SK-N-SH (cell line): ENCODE measurements at regions not wholly inside any gene's neighbourhood (a gene's known extent, or its start where the extent isn't known, plus 50 kb on each side); places are given as distances from the start of the nearest gene placed in this dataset.

Experiments used
- CTCF ChIA-PET: fragments of 300-600, 350-600 bp; formaldehyde crosslinking; extraction: SDS; loops from one replicate; lab custom pipeline; 2021; lab: Yijun Ruan, JAX
- POLR2A ChIA-PET: fragments of 350-600 bp; sonication (Branson Sonifier 250); formaldehyde crosslinking; extraction: SDS; loops from one replicate; lab custom pipeline; 2020; ENCODE audit warnings: antibody characterized with exemption, inconsistent platforms; lab: Yijun Ruan, JAX
- DNase-seq: peaks from one replicate; pipeline ENCODE4 v3.0.0; 2012
- H2AFZ ChIP-seq: fragments of 200-600 bp; sonication (generic); 2 replicates; pipeline ENCODE4 v1.8.1; 2016; ENCODE audit warnings: antibody characterized with exemption, mild to moderate bottlenecking, low read depth
- H3F3A ChIP-seq: fragments of 200-600 bp; sonication (generic); replicated peaks from 2 replicates; pipeline ENCODE3; 2016; ENCODE audit warnings: antibody characterized with exemption, mild to moderate bottlenecking; ENCODE audit not compliant: insufficient read depth
- H3K27ac ChIP-seq, 2 experiments: fragments of 200-500 bp in 1 of 2; fragments of 200-600 bp in 1 of 2; sonication (Bioruptor generic) in 1 of 2; sonication (generic), shearing (Covaris generic) in 1 of 2; 2 replicates each; pipeline versions ENCODE4 v1.5.1 to v1.6.1; 2014 to 2016; ENCODE audit warnings: low read depth in 2 of 2, inconsistent platforms in 1 of 2, low read length in 1 of 2, mild to moderate bottlenecking in 1 of 2, mixed read lengths in 1 of 2
- H3K27me3 ChIP-seq: fragments of 200-600 bp; sonication (generic), shearing (Covaris generic); 2 replicates; pipeline ENCODE4 v1.6.1; 2016; ENCODE audit warnings: mixed run types; ENCODE audit not compliant: insufficient read depth
- H3K36me3 ChIP-seq, 2 experiments: fragments of 200-500 bp in 1 of 2; fragments of 200-600 bp in 1 of 2; sonication (Bioruptor generic) in 1 of 2; sonication (generic) in 1 of 2; replicated peaks in 1 of 2; 2 replicates each; pipeline versions ENCODE3 to v1.5.1; 2014 to 2016; ENCODE audit warnings: low read length in 1 of 2, mild to moderate bottlenecking in 1 of 2; ENCODE audit not compliant: insufficient read depth in 2 of 2, control insufficient read depth in 1 of 2
- H3K4me1 ChIP-seq, 2 experiments: fragments of 200-500 bp in 1 of 2; fragments of 200-600 bp in 1 of 2; sonication (Bioruptor generic) in 1 of 2; sonication (generic), shearing (Covaris generic) in 1 of 2; 2 replicates each; pipeline versions ENCODE4 v1.5.1 to v1.6.1; 2014 to 2016; ENCODE audit warnings: low read depth in 1 of 2, low read length in 1 of 2, mixed run types in 1 of 2; ENCODE audit not compliant: insufficient read depth in 2 of 2, control insufficient read depth in 1 of 2
- H3K4me2 ChIP-seq: fragments of 200-600 bp; sonication (generic), shearing (Covaris generic); 2 replicates; pipeline ENCODE4 v1.6.1; 2017; ENCODE audit warnings: mixed run types
- H3K4me3 ChIP-seq, 2 experiments: fragments of 200-500 bp in 1 of 2; fragments of 200-600 bp in 1 of 2; sonication (Bioruptor generic) in 1 of 2; sonication (generic), shearing (Covaris generic) in 1 of 2; 2 replicates each; pipeline versions ENCODE4 v1.5.1 to v1.8.1; 2014 to 2016; ENCODE audit warnings: low read depth in 2 of 2, inconsistent platforms in 1 of 2, low read length in 1 of 2, mild to moderate bottlenecking in 1 of 2, mixed read lengths in 1 of 2, moderate library complexity in 1 of 2
- H3K79me2 ChIP-seq: fragments of 200-600 bp; sonication (generic); 2 replicates; pipeline ENCODE4 v1.8.1; 2017; ENCODE audit warnings: mild to moderate bottlenecking; ENCODE audit not compliant: insufficient read depth
- H3K9ac ChIP-seq: fragments of 200-600 bp; sonication (generic); 2 replicates; pipeline ENCODE4 v1.6.1; 2017; ENCODE audit warnings: mixed run types
- H3K9me2 ChIP-seq: fragments of 200-600 bp; sonication (generic); 2 replicates; pipeline ENCODE4 v1.6.1; 2017; ENCODE audit warnings: mixed run types
- H3K9me3 ChIP-seq: fragments of 200-600 bp; sonication (generic); 2 replicates; pipeline ENCODE4 v1.6.1; 2017; ENCODE audit warnings: mixed run types, mild to moderate bottlenecking, moderate library complexity
- H4K20me1 ChIP-seq: fragments of 200-600 bp; sonication (generic); 2 replicates; pipeline ENCODE4 v1.6.1; 2017; ENCODE audit warnings: mild to moderate bottlenecking, mixed run types; ENCODE audit not compliant: insufficient read depth
- CHD2 ChIP-seq: fragments of 150-350 bp; IDR thresholded peaks from 2 replicates; pipeline ENCODE4 v1.6.1; 2018; ENCODE audit warnings: low read length; ENCODE audit not compliant: partially characterized antibody
- EP300 ChIP-seq, 2 experiments: IDR thresholded peaks; 2 replicates each; pipeline versions ENCODE4 v1.4.0 to v1.6.1; 2012; ENCODE audit warnings: borderline replicate concordance in 1 of 2, low read depth in 1 of 2, low read length in 1 of 2
- EZH2phosphoT487 ChIP-seq: fragments of 200-600 bp; sonication (generic); IDR thresholded peaks from 2 replicates; pipeline ENCODE4 v1.6.1; 2017; ENCODE audit warnings: low read depth, mixed run types, mild to moderate bottlenecking, antibody characterized with exemption, moderate library complexity, borderline replicate concordance
- FOSL2 ChIP-seq: IDR thresholded peaks from 2 replicates; pipeline ENCODE4 v1.4.0; 2012; ENCODE audit warnings: low read depth, mild to moderate bottlenecking, moderate library complexity, borderline replicate concordance
- FOXJ3 ChIP-seq: sonication (generic); formaldehyde crosslinking; IDR thresholded peaks from 2 replicates; pipeline ENCODE4 v1.5.1; 2020; ENCODE audit warnings: mild to moderate bottlenecking, missing genetic modification reagents
- GATA2 ChIP-seq: sonication (generic); formaldehyde crosslinking; IDR thresholded peaks from 2 replicates; pipeline ENCODE4 v1.5.0; 2020; ENCODE audit warnings: mild to moderate bottlenecking, missing genetic modification reagents
- MXI1 ChIP-seq: IDR thresholded peaks from 2 replicates; pipeline ENCODE4 v1.6.1; 2012; ENCODE audit warnings: mild to moderate bottlenecking, low read depth, low read length, improper control_type of control experiment
- NRF1 ChIP-seq: IDR thresholded peaks from 2 replicates; pipeline ENCODE4 v1.6.1; 2012; ENCODE audit warnings: low read depth, mild to moderate bottlenecking, low read length
- RAD21 ChIP-seq: IDR thresholded peaks from 2 replicates; pipeline ENCODE4 v1.6.1; 2012; ENCODE audit warnings: mild to moderate bottlenecking, low read length
- RCOR1 ChIP-seq: fragments of 150-350 bp; IDR thresholded peaks from 2 replicates; pipeline ENCODE4 v1.6.1; 2017; ENCODE audit warnings: antibody characterized with exemption, low read length
- TAF1 ChIP-seq: IDR thresholded peaks from 2 replicates; pipeline ENCODE4 v1.6.1; 2012; ENCODE audit warnings: low read depth, mild to moderate bottlenecking, low read length, moderate library complexity, borderline replicate concordance
- WGBS: methylation state at CpG from one replicate; pipeline ENCODE4 v1.1.6; 2017; ENCODE audit warnings: low lambda C conversion rate; 5-methylcytosine and 5-hydroxymethylcytosine counted together
- TF ChIP-seq, protein P1 (sequence below): IDR thresholded peaks from 2 replicates; pipeline ENCODE4; 2012
- TF ChIP-seq, protein P2 (sequence below): IDR thresholded peaks from 2 replicates; pipeline ENCODE4 v1.6.1; 2012; ENCODE audit warnings: mild to moderate bottlenecking, low read depth, low read length, moderate library complexity
- TF ChIP-seq, protein P3 (sequence below): fragments of 150-350 bp; IDR thresholded peaks from 2 replicates; pipeline ENCODE4 v1.6.1; 2016; ENCODE audit warnings: mild to moderate bottlenecking, low read depth, low read length
- TF ChIP-seq, protein P4 (sequence below): IDR thresholded peaks from 2 replicates; pipeline ENCODE4 v1.4.0; 2012; ENCODE audit warnings: low read depth

DNA sequence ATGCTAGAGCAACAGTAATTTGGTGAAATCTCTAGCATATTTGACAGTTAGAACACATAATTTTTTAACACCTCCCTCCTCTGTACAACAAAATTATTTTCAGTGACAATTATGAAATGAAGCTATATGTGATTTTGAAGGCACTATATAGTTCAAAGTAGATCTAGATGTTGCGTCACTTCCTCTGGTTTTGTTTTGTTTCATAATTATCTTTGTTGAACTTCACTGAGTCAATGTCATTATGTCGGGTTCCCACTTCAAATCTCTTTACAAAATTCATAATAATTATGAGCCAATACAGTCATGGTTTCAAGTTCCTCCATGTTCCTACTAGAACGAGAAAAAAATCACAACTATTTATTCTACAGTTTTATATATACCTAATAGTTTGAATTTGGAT, 254.8 kb upstream of the PLXNA2 start:
- no peak for TF ChIP-seq FOXJ3 (CRISPR knock-in tag)
- TF ChIP-seq, protein P1, sequence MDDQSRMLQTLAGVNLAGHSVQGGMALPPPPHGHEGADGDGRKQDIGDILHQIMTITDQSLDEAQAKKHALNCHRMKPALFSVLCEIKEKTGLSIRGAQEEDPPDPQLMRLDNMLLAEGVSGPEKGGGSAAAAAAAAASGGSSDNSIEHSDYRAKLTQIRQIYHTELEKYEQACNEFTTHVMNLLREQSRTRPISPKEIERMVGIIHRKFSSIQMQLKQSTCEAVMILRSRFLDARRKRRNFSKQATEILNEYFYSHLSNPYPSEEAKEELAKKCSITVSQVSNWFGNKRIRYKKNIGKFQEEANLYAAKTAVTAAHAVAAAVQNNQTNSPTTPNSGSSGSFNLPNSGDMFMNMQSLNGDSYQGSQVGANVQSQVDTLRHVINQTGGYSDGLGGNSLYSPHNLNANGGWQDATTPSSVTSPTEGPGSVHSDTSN, result no peak
- TF ChIP-seq TAF1, result no peak
- TF ChIP-seq NRF1, result no peak
- TF ChIP-seq, protein P2, sequence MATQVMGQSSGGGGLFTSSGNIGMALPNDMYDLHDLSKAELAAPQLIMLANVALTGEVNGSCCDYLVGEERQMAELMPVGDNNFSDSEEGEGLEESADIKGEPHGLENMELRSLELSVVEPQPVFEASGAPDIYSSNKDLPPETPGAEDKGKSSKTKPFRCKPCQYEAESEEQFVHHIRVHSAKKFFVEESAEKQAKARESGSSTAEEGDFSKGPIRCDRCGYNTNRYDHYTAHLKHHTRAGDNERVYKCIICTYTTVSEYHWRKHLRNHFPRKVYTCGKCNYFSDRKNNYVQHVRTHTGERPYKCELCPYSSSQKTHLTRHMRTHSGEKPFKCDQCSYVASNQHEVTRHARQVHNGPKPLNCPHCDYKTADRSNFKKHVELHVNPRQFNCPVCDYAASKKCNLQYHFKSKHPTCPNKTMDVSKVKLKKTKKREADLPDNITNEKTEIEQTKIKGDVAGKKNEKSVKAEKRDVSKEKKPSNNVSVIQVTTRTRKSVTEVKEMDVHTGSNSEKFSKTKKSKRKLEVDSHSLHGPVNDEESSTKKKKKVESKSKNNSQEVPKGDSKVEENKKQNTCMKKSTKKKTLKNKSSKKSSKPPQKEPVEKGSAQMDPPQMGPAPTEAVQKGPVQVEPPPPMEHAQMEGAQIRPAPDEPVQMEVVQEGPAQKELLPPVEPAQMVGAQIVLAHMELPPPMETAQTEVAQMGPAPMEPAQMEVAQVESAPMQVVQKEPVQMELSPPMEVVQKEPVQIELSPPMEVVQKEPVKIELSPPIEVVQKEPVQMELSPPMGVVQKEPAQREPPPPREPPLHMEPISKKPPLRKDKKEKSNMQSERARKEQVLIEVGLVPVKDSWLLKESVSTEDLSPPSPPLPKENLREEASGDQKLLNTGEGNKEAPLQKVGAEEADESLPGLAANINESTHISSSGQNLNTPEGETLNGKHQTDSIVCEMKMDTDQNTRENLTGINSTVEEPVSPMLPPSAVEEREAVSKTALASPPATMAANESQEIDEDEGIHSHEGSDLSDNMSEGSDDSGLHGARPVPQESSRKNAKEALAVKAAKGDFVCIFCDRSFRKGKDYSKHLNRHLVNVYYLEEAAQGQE, result no peak
- no peak for TF ChIP-seq FOSL2
- TF ChIP-seq GATA2 (CRISPR knock-in tag), result no peak
- TF ChIP-seq RCOR1, result no peak
- TF ChIP-seq, protein P3, sequence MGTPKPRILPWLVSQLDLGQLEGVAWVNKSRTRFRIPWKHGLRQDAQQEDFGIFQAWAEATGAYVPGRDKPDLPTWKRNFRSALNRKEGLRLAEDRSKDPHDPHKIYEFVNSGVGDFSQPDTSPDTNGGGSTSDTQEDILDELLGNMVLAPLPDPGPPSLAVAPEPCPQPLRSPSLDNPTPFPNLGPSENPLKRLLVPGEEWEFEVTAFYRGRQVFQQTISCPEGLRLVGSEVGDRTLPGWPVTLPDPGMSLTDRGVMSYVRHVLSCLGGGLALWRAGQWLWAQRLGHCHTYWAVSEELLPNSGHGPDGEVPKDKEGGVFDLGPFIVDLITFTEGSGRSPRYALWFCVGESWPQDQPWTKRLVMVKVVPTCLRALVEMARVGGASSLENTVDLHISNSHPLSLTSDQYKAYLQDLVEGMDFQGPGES, result no peak
- no peak for TF ChIP-seq CHD2
- TF ChIP-seq EZH2phosphoT487, result no peak
- no peak for TF ChIP-seq MXI1
- no peak for TF ChIP-seq RAD21
- TF ChIP-seq EP300 (IDR thresholded peaks at IDR 0.05; ENCODE audit: borderline replicate concordance in 1 of 2, low read depth in 1 of 2, low read length in 1 of 2), result no peak
- TF ChIP-seq, protein P4, sequence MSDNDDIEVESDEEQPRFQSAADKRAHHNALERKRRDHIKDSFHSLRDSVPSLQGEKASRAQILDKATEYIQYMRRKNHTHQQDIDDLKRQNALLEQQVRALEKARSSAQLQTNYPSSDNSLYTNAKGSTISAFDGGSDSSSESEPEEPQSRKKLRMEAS, result no peak
- DNase-seq, result no peak
- ChIA-PET CTCF (interaction anchor here (1.5 to 2.0 kb wide), 2 partner anchors 19 to 254 kb away, joined by 4 to 6 read pairs; no protein-coding TSS in a partner anchor), POLR2A (no interaction called here)
- peak overlapping the region in 1 of 2 experiments; percentile 77; a peak in 2 of 4 replicates for H3K27ac ChIP-seq
- no peaks in the 10 kb centered on the region for H3K9me2 ChIP-seq
- H3K4me1 ChIP-seq, result peaks cover 0 to 23% of the 10 kb centered on the region in 2 experiments; a peak in 2 of 4 replicates
- H3K9me3 ChIP-seq, result no peaks in the 10 kb centered on the region
- H3F3A ChIP-seq, result no peaks in the 10 kb centered on the region
- H4K20me1 ChIP-seq, result no peaks in the 10 kb centered on the region
- no peaks in the 10 kb centered on the region for H3K79me2 ChIP-seq
- H3K27me3 ChIP-seq, result no peaks in the 10 kb centered on the region
- WGBS, result 58% methylated on average over 3 of the region's 3 CpGs
- no peak overlapping the region for H3K4me3 ChIP-seq
- H2AFZ ChIP-seq, result no peak overlapping the region
- no peak overlapping the region for H3K9ac ChIP-seq
- no peaks in the 10 kb centered on the region for H3K36me3 ChIP-seq
- no peak overlapping the region for H3K4me2 ChIP-seq
